Endodermal cell (in vitro differentiated cells): ENCODE measurements at regions not wholly inside any gene's neighbourhood (a gene's known extent, or its start where the extent isn't known, plus 50 kb on each side); places are given as distances from the start of the nearest gene placed in this dataset.
"Not testable (repeated sequence)": the region's sequence is repeated elsewhere in the genome, so short reads cannot be mapped to it uniquely, and the experiment has no call there.

Experiments
- DNase-seq: peaks from one replicate; pipeline ENCODE4 v3.0.0-alpha.2; 2017
- H3K27ac ChIP-seq: 2 replicates; pipeline ENCODE4 v1.5.1; 2013; ENCODE audit warnings: mild to moderate bottlenecking, low read depth, low read length, moderate library complexity
- H3K27me3 ChIP-seq: 2 replicates; pipeline ENCODE4 v1.6.1; 2013; ENCODE audit warnings: mild to moderate bottlenecking, low read length, moderate library complexity; ENCODE audit not compliant: insufficient read depth, control insufficient read depth, poor library complexity, severe bottlenecking
- H3K36me3 ChIP-seq: 2 replicates; pipeline ENCODE4 v1.7.0; 2013; ENCODE audit warnings: mild to moderate bottlenecking, low read length, moderate library complexity; ENCODE audit not compliant: control insufficient read depth, insufficient read depth
- H3K4me1 ChIP-seq: one replicate; pipeline ENCODE4 v1.7.0; 2013; ENCODE audit warnings: low read length; ENCODE audit not compliant: control insufficient read depth, insufficient read depth
- H3K4me3 ChIP-seq: 2 replicates; pipeline ENCODE4 v1.5.1; 2013; ENCODE audit warnings: mild to moderate bottlenecking, low read length, moderate library complexity
- H3K9ac ChIP-seq: 2 replicates; pipeline ENCODE4 v1.6.1; 2013; ENCODE audit warnings: mild to moderate bottlenecking, low read length, moderate library complexity; ENCODE audit not compliant: poor library complexity, severe bottlenecking; ENCODE audit errors: extremely low read depth
- H3K9me3 ChIP-seq: 2 replicates; pipeline ENCODE4 v1.6.1; 2013; ENCODE audit warnings: mild to moderate bottlenecking, low read length, moderate library complexity; ENCODE audit not compliant: control insufficient read depth
- H3K27ac Mint-ChIP-seq: 2 replicates; pipeline ENCODE4 v1.8.0; 2020; ENCODE audit warnings: mixed read lengths
- H3K27me3 Mint-ChIP-seq: 2 replicates; pipeline ENCODE4 v1.8.0; 2021; ENCODE audit warnings: mild to moderate bottlenecking, mixed read lengths; ENCODE audit not compliant: insufficient read depth
- H3K36me3 Mint-ChIP-seq: 2 replicates; pipeline ENCODE4 v1.8.0; 2020; ENCODE audit warnings: low read depth, mixed read lengths
- H3K4me1 Mint-ChIP-seq: 2 replicates; pipeline ENCODE4 v1.8.0; 2020; ENCODE audit warnings: mixed read lengths
- H3K4me3 Mint-ChIP-seq: 2 replicates; pipeline ENCODE4 v1.8.0; 2020; ENCODE audit warnings: mild to moderate bottlenecking, moderate library complexity, mixed read lengths
- H3K9me3 Mint-ChIP-seq: 2 replicates; pipeline ENCODE4 v1.8.0; 2020; ENCODE audit warnings: mild to moderate bottlenecking, mixed read lengths
- WGBS, 2 experiments: methylation state at CpG; one replicate each; pipeline versions ENCODE4 v1.1.5 to v1.1.7; 2013; ENCODE audit warnings: missing lambda C conversion rate in 2 of 2, mixed read lengths in 1 of 2; ENCODE audit not compliant: insufficient coverage in 1 of 2, insufficient read length in 1 of 2; 5-methylcytosine and 5-hydroxymethylcytosine counted together
- TF ChIP-seq, protein P1 (sequence below): fragments of 200-600 bp; sonication (generic); conservative IDR thresholded peaks from 2 replicates; pipeline ENCODE4 v1.5.0; 2021; ENCODE audit warnings: antibody characterized with exemption, mild to moderate bottlenecking

DNA sequence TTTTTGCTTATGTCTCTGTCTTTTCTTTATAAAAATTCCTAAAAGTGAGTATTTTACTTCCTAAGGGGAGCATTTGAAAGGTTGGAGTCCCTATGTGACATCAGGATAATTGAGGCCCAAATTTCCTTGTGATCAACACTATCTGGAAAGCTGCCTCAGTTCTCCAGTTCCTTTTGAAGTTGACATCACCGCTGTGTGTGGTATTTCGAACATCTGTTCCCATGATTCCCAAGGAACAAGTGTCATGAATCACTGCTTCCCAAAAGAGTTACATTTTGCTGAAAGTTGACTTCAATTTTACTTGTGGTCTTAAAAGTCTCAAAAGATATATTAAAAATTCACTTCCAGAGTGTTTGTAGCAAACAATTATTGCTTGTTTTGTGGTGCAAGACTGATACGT is 452.1 kb upstream of the RGMB start:
- DNase-seq: no peak
- Histone ChIP-seq H3K9me3 (no peaks in the 10 kb centered on the region), H3K36me3 (peaks cover 21% of the 10 kb centered on the region), H3K4me3 (no peak overlapping the region), H3K4me1 (no peaks in the 10 kb centered on the region), H3K27me3 (no peaks in the 10 kb centered on the region), H3K9ac (no peak overlapping the region), H3K27ac (no peak overlapping the region)
- Mint-ChIP-seq H3K36me3 (peaks cover 22% of the 10 kb centered on the region), H3K27ac (no peak overlapping the region), H3K9me3 (peaks cover 2% of the 10 kb centered on the region), H3K4me1 (no peaks in the 10 kb centered on the region), H3K4me3 (no peak overlapping the region), H3K27me3 (no peaks in the 10 kb centered on the region)
- 93 to 96% methylated on average over 2 to 3 of the region's 3 CpGs for WGBS, 2 experiments
- TF ChIP-seq, protein P1, sequence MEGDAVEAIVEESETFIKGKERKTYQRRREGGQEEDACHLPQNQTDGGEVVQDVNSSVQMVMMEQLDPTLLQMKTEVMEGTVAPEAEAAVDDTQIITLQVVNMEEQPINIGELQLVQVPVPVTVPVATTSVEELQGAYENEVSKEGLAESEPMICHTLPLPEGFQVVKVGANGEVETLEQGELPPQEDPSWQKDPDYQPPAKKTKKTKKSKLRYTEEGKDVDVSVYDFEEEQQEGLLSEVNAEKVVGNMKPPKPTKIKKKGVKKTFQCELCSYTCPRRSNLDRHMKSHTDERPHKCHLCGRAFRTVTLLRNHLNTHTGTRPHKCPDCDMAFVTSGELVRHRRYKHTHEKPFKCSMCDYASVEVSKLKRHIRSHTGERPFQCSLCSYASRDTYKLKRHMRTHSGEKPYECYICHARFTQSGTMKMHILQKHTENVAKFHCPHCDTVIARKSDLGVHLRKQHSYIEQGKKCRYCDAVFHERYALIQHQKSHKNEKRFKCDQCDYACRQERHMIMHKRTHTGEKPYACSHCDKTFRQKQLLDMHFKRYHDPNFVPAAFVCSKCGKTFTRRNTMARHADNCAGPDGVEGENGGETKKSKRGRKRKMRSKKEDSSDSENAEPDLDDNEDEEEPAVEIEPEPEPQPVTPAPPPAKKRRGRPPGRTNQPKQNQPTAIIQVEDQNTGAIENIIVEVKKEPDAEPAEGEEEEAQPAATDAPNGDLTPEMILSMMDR: no peak

DNA sequence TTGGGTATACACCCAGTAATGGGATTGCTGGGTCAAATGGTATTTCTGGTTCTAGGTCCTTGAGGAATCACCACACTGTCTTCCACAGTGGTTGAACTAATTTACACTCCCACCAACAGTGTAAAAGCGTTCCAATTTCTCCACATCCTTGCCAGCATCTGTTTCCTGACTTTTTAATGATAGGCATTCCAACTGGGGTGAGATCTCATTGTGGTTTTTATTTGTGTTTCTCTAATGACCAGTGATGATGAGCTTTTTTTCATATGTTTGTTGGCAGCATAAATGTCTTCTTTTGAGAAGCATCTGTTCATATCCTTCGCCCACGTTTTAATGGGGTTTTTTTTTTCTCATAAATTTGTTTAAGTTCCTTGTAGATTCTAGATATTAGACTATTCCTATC is 448.3 kb upstream of the RGMB start:
- DNase-seq, H3K9ac ChIP-seq, H3K9me3 ChIP-seq, H3K4me3 Mint-ChIP-seq, H3K4me1 Mint-ChIP-seq, H3K4me1 ChIP-seq, H3K9me3 Mint-ChIP-seq, H3K27me3 ChIP-seq, H3K27ac ChIP-seq, H3K4me3 ChIP-seq, H3K27me3 Mint-ChIP-seq, H3K27ac Mint-ChIP-seq: not testable (repeated sequence)
- peaks cover 23% of the 10 kb centered on the region for H3K36me3 Mint-ChIP-seq
- H3K36me3 ChIP-seq: peaks cover 13% of the 10 kb centered on the region
- WGBS, 2 experiments: 96% methylated on average over 3 of the region's 3 CpGs; no CpG with 5 or more reads in 1 of the 2 experiments

DNA sequence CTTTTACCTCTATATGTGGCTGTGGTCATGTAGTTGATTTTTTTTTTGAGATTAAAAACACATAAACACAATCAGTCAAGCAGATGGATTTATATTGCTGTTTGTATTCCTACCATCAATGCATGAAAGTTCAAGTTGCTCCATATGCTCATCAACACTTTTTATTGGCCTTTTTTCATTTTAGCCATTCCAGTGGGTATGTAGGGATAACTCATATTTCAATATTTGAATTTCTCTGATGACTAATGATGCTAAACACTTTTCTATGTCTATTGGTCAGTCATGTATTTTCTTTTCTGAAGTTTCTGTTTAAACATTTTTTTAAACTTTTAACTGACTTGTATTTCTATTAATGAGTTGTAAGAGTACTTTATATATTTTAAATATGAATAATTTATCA is 445.4 kb upstream of the RGMB start:
- no peaks in the 10 kb centered on the region for H3K27me3 ChIP-seq

DNA sequence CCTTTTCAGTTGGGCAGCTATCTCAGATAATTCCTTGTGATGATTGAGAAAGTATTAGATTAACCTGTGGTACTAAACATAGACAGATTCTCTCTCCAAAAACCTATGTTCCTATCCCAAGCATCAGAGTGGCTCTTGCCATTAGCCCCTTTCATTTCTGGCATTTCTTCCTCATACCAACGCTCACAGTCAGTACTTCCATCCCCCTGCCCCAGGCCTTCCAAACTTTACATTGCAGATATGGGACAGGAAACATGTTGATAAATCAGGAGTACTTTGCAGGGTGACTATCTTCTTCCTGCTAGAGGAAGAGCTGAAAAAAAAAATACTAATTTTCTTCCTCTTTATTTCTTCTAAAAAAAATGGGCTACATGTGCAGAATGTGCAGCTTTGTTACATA is 442.6 kb upstream of the RGMB start:
- H3K27me3 ChIP-seq: no peaks in the 10 kb centered on the region
- no peaks in the 10 kb centered on the region for H3K4me1 Mint-ChIP-seq
- WGBS, 2 experiments: 96% methylated on average over 1 of the region's 1 CpG; no CpG with 5 or more reads in 1 of the 2 experiments

More for the DNA sequence above, 445.4 kb upstream of the RGMB start:
- Histone ChIP-seq H3K9ac (no peak overlapping the region), H3K27ac (no peak overlapping the region), H3K9me3 (no peaks in the 10 kb centered on the region), H3K36me3 (peaks cover 13% of the 10 kb centered on the region), H3K4me1 (no peaks in the 10 kb centered on the region), H3K4me3 (no peak overlapping the region)
- TF ChIP-seq, protein P1: no peak
- H3K4me3 Mint-ChIP-seq: no peak overlapping the region
- H3K4me1 Mint-ChIP-seq: no peaks in the 10 kb centered on the region
- peaks cover 14% of the 10 kb centered on the region for H3K9me3 Mint-ChIP-seq
- H3K27ac Mint-ChIP-seq: no peak overlapping the region
- peaks cover 35% of the 10 kb centered on the region for H3K36me3 Mint-ChIP-seq
- DNase-seq: no peak
- no peaks in the 10 kb centered on the region for H3K27me3 Mint-ChIP-seq

More for the DNA sequence above, 442.6 kb upstream of the RGMB start:
- H3K36me3 Mint-ChIP-seq: peaks cover 38% of the 10 kb centered on the region
- DNase-seq: no peak
- H3K4me1 ChIP-seq: no peaks in the 10 kb centered on the region
- no peaks in the 10 kb centered on the region for H3K27me3 Mint-ChIP-seq
- H3K4me3 ChIP-seq: no peak overlapping the region
- H3K36me3 ChIP-seq: peaks cover 13% of the 10 kb centered on the region
- H3K9ac ChIP-seq: no peak overlapping the region
- H3K9me3 ChIP-seq: peaks cover 10% of the 10 kb centered on the region
- no peak overlapping the region for H3K4me3 Mint-ChIP-seq
- H3K27ac Mint-ChIP-seq: no peak overlapping the region
- H3K9me3 Mint-ChIP-seq: peaks cover 18% of the 10 kb centered on the region
- TF ChIP-seq, protein P1: no peak
- H3K27ac ChIP-seq: no peak overlapping the region
